22Rv1 (cell line): ENCODE measurements at regions not wholly inside any gene's neighbourhood (a gene's known extent, or its start where the extent isn't known, plus 50 kb on each side); places are given as distances from the start of the nearest gene placed in this dataset.

Source experiments
- ZFX ChIP-seq: fragments of 450-650 bp; IDR thresholded peaks from 2 replicates; pipeline ENCODE4 v1.6.1; 2017; ENCODE audit warnings: antibody characterized with exemption, borderline replicate concordance
- TF ChIP-seq, protein P1 (sequence below): fragments of 450-650 bp; IDR thresholded peaks from 2 replicates; pipeline ENCODE4 v1.5.1; 2017; ENCODE audit warnings: mild to moderate bottlenecking

GRCh38 chr16:6905601-6906000 is 427.0 kb upstream of the RBFOX1 start:
- no peak for TF ChIP-seq ZFX
- TF ChIP-seq, protein P1, sequence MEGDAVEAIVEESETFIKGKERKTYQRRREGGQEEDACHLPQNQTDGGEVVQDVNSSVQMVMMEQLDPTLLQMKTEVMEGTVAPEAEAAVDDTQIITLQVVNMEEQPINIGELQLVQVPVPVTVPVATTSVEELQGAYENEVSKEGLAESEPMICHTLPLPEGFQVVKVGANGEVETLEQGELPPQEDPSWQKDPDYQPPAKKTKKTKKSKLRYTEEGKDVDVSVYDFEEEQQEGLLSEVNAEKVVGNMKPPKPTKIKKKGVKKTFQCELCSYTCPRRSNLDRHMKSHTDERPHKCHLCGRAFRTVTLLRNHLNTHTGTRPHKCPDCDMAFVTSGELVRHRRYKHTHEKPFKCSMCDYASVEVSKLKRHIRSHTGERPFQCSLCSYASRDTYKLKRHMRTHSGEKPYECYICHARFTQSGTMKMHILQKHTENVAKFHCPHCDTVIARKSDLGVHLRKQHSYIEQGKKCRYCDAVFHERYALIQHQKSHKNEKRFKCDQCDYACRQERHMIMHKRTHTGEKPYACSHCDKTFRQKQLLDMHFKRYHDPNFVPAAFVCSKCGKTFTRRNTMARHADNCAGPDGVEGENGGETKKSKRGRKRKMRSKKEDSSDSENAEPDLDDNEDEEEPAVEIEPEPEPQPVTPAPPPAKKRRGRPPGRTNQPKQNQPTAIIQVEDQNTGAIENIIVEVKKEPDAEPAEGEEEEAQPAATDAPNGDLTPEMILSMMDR, result no peak
